ENCODE measurements at regions not wholly inside any gene's neighbourhood (a gene's known extent, or its start where the extent isn't known, plus 50 kb on each side); places are given as distances from the start of the nearest gene placed in this dataset.

- TF ChIP-seq CTCF (IDR thresholded peaks at IDR 0.05; ENCODE audit: insufficient read depth, low read length, poor library complexity, severe bottlenecking) (no peak), EZH2phosphoT487 (conservative IDR thresholded peaks at IDR 0.05; ENCODE audit: low read length) (no peak)
These were observed 373.5 kb downstream of the EN1 start for GRCh38 chr2:118473846-118474540.

All from SU-DHL-6 (cell line).